ENCODE measurements at regions not wholly inside any gene's neighbourhood (a gene's known extent, or its start where the extent isn't known, plus 50 kb on each side); places are given as distances from the start of the nearest gene placed in this dataset.

GRCh38 chr2:150371044-150371818, 116.2 kb downstream of the RND3 start:
- no peak overlapping the region for H3K9ac ChIP-seq (ENCODE audit: low read length)
- no peak overlapping the region for H3K27ac ChIP-seq (ENCODE audit: low read depth, low read length)
- no peak overlapping the region for H3K4me3 ChIP-seq (ENCODE audit: low read depth in 1 of 2, low read length in 2 of 2)
- H3K9me3 ChIP-seq (ENCODE audit: low read length): no peaks in the 10 kb centered on the region
- H3K4me1 ChIP-seq (ENCODE audit: insufficient read depth, low read length): no peaks in the 10 kb centered on the region
- no peaks in the 10 kb centered on the region for H3K27me3 ChIP-seq (ENCODE audit: control insufficient read depth in 1 of 2, insufficient read depth in 2 of 2, low read length in 2 of 2)
- no peaks in the 10 kb centered on the region for H3K36me3 ChIP-seq (ENCODE audit: insufficient read depth, low read length)

- Histone ChIP-seq H3K4me3 (ENCODE audit: low read depth in 1 of 2, low read length in 2 of 2) (no peak overlapping the region), H3K27me3 (ENCODE audit: control insufficient read depth in 1 of 2, insufficient read depth in 2 of 2, low read length in 2 of 2) (no peaks in the 10 kb centered on the region), H3K36me3 (ENCODE audit: insufficient read depth, low read length) (no peaks in the 10 kb centered on the region), H3K9me3 (ENCODE audit: low read length) (no peaks in the 10 kb centered on the region), H3K27ac (ENCODE audit: low read depth, low read length) (no peak overlapping the region), H3K4me1 (ENCODE audit: insufficient read depth, low read length) (no peaks in the 10 kb centered on the region), H3K9ac (ENCODE audit: low read length) (no peak overlapping the region)
Observed at GRCh38 chr2:150370561-150370960, 116.9 kb downstream of the RND3 start.

DNA sequence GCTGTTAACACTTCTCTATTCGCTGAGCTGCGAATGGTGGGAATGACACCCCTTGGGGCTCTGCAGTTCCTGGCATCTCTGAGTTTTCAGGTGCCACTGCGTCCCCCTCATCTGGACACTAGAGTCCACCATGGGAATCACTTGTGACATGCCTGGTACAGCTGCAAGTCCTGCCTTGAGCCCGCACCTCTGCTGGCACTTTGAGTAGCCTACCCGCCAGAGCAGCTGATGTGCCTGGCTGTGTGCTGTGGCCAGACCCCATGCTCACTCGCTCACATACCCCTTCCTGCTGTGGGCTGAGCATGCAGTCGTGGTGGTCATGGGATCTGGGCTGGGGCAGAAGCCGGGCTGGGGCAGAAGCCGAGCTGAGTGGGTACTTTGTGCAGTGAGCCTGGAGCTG, 117.6 kb downstream of the RND3 start:
- Histone ChIP-seq H3K4me1 (ENCODE audit: insufficient read depth, low read length) (no peaks in the 10 kb centered on the region), H3K27ac (ENCODE audit: low read depth, low read length) (no peak overlapping the region), H3K9me3 (ENCODE audit: low read length) (no peaks in the 10 kb centered on the region), H3K9ac (ENCODE audit: low read length) (no peak overlapping the region), H3K27me3 (ENCODE audit: control insufficient read depth in 1 of 2, insufficient read depth in 2 of 2, low read length in 2 of 2) (no peaks in the 10 kb centered on the region), H3K4me3 (ENCODE audit: low read depth in 1 of 2, low read length in 2 of 2) (no peak overlapping the region), H3K36me3 (ENCODE audit: insufficient read depth, low read length) (no peaks in the 10 kb centered on the region)

DNA sequence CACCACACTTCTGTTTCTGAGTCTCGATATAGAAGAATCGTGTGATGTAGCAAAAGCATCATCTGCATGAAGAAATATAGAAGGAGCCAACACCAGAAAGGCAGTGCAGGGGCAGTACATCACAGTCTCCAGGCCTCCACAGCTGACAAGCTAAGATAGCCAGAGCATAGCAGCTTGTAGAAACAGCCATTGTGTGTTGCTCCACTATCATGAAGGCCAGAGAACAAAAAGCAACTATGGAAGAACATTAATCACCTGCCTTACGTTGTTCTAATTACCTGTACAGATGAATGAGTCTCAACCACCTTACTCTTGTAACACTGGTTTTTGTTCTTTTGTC, 129.0 kb downstream of the RND3 start:
- Histone ChIP-seq H3K27ac (ENCODE audit: low read depth, low read length) (no peak overlapping the region), H3K9me3 (ENCODE audit: low read length) (no peaks in the 10 kb centered on the region), H3K4me1 (ENCODE audit: insufficient read depth, low read length) (no peaks in the 10 kb centered on the region), H3K9ac (ENCODE audit: low read length) (no peak overlapping the region), H3K36me3 (ENCODE audit: insufficient read depth, low read length) (no peaks in the 10 kb centered on the region), H3K27me3 (ENCODE audit: control insufficient read depth in 1 of 2, insufficient read depth in 2 of 2, low read length in 2 of 2) (no peaks in the 10 kb centered on the region), H3K4me3 (ENCODE audit: low read depth in 1 of 2, low read length in 2 of 2) (no peak overlapping the region)

DNA sequence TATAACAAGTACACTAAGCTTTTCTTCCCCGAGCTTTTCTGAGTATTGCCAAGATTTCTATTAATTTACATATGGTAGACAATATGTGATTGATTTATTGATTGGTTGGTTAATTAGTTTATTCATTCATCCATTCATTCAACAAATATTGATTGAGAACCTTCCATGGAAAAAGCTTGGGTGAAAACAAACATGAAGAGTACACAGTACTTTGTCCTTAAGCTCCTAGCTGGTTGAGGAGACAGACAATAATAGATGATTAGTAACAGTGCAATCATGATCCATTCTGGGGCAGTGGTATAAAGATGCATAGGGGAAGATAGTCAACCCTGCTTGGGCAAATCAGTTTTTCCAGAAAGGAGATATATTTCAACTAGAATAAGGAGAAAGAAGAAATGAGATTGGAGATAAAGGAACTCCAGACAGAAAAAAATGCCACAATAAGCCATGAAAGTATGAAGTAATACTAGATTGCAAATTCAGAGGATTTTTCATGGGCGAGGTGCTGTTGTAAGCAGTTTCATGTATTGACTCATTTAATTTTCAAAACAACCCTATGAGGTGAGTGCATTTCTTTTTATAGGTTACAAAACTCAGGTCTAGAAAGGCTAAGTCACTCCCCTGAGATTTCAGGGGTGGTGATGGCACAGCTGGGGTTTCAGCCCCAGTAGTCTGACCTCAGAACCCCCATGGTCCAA, 129.5 kb downstream of the RND3 start:
- Histone ChIP-seq H3K4me3 (ENCODE audit: low read depth in 1 of 2, low read length in 2 of 2) (no peak overlapping the region), H3K4me1 (ENCODE audit: insufficient read depth, low read length) (no peaks in the 10 kb centered on the region), H3K27me3 (ENCODE audit: control insufficient read depth in 1 of 2, insufficient read depth in 2 of 2, low read length in 2 of 2) (no peaks in the 10 kb centered on the region), H3K27ac (ENCODE audit: low read depth, low read length) (no peak overlapping the region), H3K9me3 (ENCODE audit: low read length) (no peaks in the 10 kb centered on the region), H3K36me3 (ENCODE audit: insufficient read depth, low read length) (no peaks in the 10 kb centered on the region), H3K9ac (ENCODE audit: low read length) (no peak overlapping the region)

GRCh38 chr2:150355440-150355839, 132.0 kb downstream of the RND3 start:
- Histone ChIP-seq H3K9ac (ENCODE audit: low read length) (no peak overlapping the region), H3K27me3 (ENCODE audit: control insufficient read depth in 1 of 2, insufficient read depth in 2 of 2, low read length in 2 of 2) (no peaks in the 10 kb centered on the region), H3K4me3 (ENCODE audit: low read depth in 1 of 2, low read length in 2 of 2) (no peak overlapping the region), H3K4me1 (ENCODE audit: insufficient read depth, low read length) (no peaks in the 10 kb centered on the region), H3K27ac (ENCODE audit: low read depth, low read length) (no peak overlapping the region), H3K9me3 (ENCODE audit: low read length) (no peaks in the 10 kb centered on the region), H3K36me3 (ENCODE audit: insufficient read depth, low read length) (no peaks in the 10 kb centered on the region)

DNA sequence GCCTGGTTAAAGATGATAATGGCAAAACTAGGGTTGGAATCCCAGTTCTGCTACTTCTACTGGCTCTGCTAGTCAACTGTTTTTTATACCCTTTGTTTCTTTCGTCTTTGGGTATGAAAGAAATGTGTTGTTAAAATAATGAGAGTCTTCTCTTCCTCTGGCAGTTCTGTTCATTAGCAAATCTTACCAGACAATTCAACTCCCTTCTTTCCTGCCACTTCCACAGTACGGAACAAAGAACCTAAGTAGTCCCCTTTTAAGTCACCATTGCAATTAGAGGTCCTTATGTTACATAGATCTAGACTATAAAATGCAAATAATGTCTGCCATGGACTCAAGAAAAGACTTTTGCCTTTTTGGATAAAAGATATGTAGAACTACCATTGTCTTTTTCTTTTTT, 134.1 kb downstream of the RND3 start:
- no peaks in the 10 kb centered on the region for H3K4me1 ChIP-seq (ENCODE audit: insufficient read depth, low read length)
- H3K4me3 ChIP-seq (ENCODE audit: low read depth in 1 of 2, low read length in 2 of 2): no peak overlapping the region
- H3K27me3 ChIP-seq (ENCODE audit: control insufficient read depth in 1 of 2, insufficient read depth in 2 of 2, low read length in 2 of 2): no peaks in the 10 kb centered on the region

DNA sequence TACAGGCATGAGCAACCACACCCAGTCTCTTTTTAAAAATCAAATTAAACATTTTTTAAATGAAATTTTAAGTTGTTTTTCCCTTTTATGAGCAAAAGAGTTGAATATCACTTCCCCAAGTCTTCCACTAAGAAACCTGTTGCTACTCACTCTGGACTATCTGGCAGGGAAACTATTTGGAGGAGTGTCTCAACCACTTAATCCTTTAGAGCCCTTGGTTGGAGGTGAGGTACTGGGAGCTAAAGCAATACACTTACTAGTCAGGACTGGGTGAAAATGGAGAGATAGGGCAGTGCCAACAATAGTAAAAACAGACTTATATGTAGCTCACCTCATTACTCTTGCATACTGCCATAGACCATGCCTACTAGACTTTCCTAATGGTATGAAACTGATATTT, 135.5 kb downstream of the RND3 start:
- Histone ChIP-seq H3K9ac (ENCODE audit: low read length) (no peak overlapping the region), H3K9me3 (ENCODE audit: low read length) (no peaks in the 10 kb centered on the region), H3K36me3 (ENCODE audit: insufficient read depth, low read length) (no peaks in the 10 kb centered on the region), H3K4me1 (ENCODE audit: insufficient read depth, low read length) (no peaks in the 10 kb centered on the region), H3K27ac (ENCODE audit: low read depth, low read length) (no peak overlapping the region), H3K27me3 (ENCODE audit: control insufficient read depth in 1 of 2, insufficient read depth in 2 of 2, low read length in 2 of 2) (no peaks in the 10 kb centered on the region), H3K4me3 (ENCODE audit: low read depth in 1 of 2, low read length in 2 of 2) (no peak overlapping the region)

More for the DNA sequence above, 134.1 kb downstream of the RND3 start:
- Histone ChIP-seq H3K9me3 (ENCODE audit: low read length) (no peaks in the 10 kb centered on the region), H3K9ac (ENCODE audit: low read length) (no peak overlapping the region), H3K27ac (ENCODE audit: low read depth, low read length) (no peak overlapping the region), H3K36me3 (ENCODE audit: insufficient read depth, low read length) (no peaks in the 10 kb centered on the region)

- Histone ChIP-seq H3K9ac (ENCODE audit: low read length) (no peak overlapping the region), H3K27me3 (ENCODE audit: control insufficient read depth in 1 of 2, insufficient read depth in 2 of 2, low read length in 2 of 2) (no peaks in the 10 kb centered on the region), H3K27ac (ENCODE audit: low read depth, low read length) (no peak overlapping the region), H3K36me3 (ENCODE audit: insufficient read depth, low read length) (no peaks in the 10 kb centered on the region), H3K9me3 (ENCODE audit: low read length) (no peaks in the 10 kb centered on the region), H3K4me1 (ENCODE audit: insufficient read depth, low read length) (no peaks in the 10 kb centered on the region), H3K4me3 (ENCODE audit: low read depth in 1 of 2, low read length in 2 of 2) (no peak overlapping the region)
Observed at GRCh38 chr2:150350500-150350899, 137.0 kb downstream of the RND3 start.

DNA sequence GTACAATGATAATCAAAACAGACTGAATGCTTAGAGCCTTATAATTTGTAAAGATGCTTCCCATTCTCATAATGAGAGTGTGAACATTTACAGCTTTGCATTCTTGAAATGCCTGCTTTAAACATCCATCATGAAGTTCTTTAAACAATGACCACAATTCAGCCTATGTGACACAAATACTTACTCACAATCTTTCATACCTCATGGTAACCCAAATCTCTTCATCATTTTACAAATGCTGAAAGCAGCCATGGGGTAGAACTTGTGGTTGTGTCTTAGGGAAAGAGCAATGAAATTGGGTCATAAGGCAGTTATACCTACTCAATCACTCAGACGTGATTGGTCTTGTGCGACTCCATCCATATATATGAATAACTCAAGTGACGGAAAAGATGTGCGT, 140.7 kb downstream of the RND3 start:
- H3K27ac ChIP-seq (ENCODE audit: low read depth, low read length): no peak overlapping the region
- H3K9me3 ChIP-seq (ENCODE audit: low read length): no peaks in the 10 kb centered on the region
- no peaks in the 10 kb centered on the region for H3K4me1 ChIP-seq (ENCODE audit: insufficient read depth, low read length)
- no peak overlapping the region for H3K4me3 ChIP-seq (ENCODE audit: low read depth in 1 of 2, low read length in 2 of 2)
- H3K9ac ChIP-seq (ENCODE audit: low read length): no peak overlapping the region
- no peaks in the 10 kb centered on the region for H3K27me3 ChIP-seq (ENCODE audit: control insufficient read depth in 1 of 2, insufficient read depth in 2 of 2, low read length in 2 of 2)
- H3K36me3 ChIP-seq (ENCODE audit: insufficient read depth, low read length): no peaks in the 10 kb centered on the region

DNA sequence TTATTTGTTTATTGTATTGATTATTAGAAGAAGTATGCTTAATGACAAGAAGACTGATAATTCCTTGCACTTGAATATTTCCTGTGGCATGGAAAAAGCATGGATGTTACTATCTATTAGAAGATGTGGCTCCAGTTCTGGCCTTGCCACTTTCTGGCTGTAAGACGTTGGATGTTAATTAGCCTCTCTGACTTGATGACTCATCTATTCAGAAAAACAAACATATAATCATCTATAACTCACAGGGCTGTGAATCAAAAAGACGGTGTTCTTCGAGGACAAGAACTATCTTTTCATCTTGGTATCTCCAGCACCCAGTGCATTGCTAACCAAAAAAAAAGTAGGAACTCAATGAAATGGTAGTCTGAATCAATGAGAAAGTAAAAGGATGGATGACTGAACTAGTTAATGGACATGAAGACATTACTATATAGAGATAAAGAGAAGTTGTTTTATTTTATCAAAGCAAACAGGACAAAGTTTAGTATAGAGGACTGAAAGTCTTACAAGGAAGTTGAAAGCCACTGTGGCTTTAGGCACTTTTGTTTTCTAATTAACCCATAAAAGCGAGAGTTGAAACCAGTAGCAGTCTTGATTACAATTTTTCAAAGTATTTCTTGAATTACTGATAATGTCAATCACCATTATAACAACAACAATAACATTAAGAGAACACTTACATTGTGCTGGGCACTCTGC, 145.3 kb downstream of the RND3 start:
- Histone ChIP-seq H3K9me3 (ENCODE audit: low read length) (no peaks in the 10 kb centered on the region), H3K9ac (ENCODE audit: low read length) (no peak overlapping the region), H3K36me3 (ENCODE audit: insufficient read depth, low read length) (no peaks in the 10 kb centered on the region), H3K4me3 (ENCODE audit: low read depth in 1 of 2, low read length in 2 of 2) (no peak overlapping the region), H3K27ac (ENCODE audit: low read depth, low read length) (no peak overlapping the region), H3K27me3 (ENCODE audit: control insufficient read depth in 1 of 2, insufficient read depth in 2 of 2, low read length in 2 of 2) (no peaks in the 10 kb centered on the region), H3K4me1 (ENCODE audit: insufficient read depth, low read length) (no peaks in the 10 kb centered on the region)
